ENCODE measurements at regions not wholly inside any gene's neighbourhood (a gene's known extent, or its start where the extent isn't known, plus 50 kb on each side); places are given as distances from the start of the nearest gene placed in this dataset.

DNA sequence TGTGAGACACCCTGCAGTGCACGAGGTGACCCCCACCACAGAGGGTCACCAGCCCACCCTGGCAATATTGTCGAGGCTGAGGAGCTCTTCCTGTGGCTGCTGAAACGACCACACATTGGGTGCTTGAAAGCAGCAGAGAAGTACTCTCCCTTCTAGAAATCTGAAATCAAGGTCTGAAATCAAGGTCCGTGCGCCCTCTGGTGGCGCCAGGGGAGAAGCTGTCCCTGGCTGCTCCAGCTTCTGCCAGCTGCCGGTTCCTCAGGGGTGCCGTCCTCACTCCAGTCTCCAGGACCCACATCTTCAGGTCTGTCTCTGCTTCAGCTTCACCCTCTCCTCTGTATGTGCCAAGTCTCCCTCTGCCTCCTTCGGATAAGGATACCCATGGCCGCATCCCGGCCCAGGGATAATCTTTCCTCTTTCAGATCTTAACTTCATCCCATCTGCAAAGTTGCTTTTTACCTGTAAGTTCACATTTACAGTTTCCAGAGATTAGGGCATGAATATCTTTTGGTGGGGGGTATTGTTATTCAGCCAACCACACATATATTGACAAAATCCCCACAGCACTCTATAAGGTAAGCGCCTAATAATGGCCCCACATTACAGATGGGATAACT lies 108.3 kb upstream of the PHACTR3 start:
- Histone ChIP-seq H3K27ac (ENCODE audit: low read depth, low read length) (no peak overlapping the region), H3F3A (ENCODE audit: insufficient read depth) (no peaks in the 10 kb centered on the region), H3K9me2 (replicated peaks; ENCODE audit: insufficient read depth, low read length) (no peaks in the 10 kb centered on the region), H3K9me3 (ENCODE audit: insufficient read depth, low read length) (no peaks in the 10 kb centered on the region; the same call in 1 of the 2 replicates), H3K4me3 (ENCODE audit: insufficient read depth, low read length, poor library complexity, severe bottlenecking) (no peak overlapping the region), H3K79me2 (ENCODE audit: insufficient read depth, low read length) (no peaks in the 10 kb centered on the region), H3K9ac (ENCODE audit: low read length) (no peak overlapping the region), H3K36me3 (ENCODE audit: low read length) (no peaks in the 10 kb centered on the region), H4K20me1 (ENCODE audit: low read depth, low read length) (no peaks in the 10 kb centered on the region), H3K4me2 (ENCODE audit: low read depth, low read length, poor library complexity, severe bottlenecking) (no peak overlapping the region), H2AFZ (ENCODE audit: low read depth, low read length, severe bottlenecking) (no peak overlapping the region), H3K27me3 (ENCODE audit: low read length) (0 out of 2 replicates have a peak, but pooled peaks cover 7% of the 10 kb centered on the region)
- TF ChIP-seq, protein P1, sequence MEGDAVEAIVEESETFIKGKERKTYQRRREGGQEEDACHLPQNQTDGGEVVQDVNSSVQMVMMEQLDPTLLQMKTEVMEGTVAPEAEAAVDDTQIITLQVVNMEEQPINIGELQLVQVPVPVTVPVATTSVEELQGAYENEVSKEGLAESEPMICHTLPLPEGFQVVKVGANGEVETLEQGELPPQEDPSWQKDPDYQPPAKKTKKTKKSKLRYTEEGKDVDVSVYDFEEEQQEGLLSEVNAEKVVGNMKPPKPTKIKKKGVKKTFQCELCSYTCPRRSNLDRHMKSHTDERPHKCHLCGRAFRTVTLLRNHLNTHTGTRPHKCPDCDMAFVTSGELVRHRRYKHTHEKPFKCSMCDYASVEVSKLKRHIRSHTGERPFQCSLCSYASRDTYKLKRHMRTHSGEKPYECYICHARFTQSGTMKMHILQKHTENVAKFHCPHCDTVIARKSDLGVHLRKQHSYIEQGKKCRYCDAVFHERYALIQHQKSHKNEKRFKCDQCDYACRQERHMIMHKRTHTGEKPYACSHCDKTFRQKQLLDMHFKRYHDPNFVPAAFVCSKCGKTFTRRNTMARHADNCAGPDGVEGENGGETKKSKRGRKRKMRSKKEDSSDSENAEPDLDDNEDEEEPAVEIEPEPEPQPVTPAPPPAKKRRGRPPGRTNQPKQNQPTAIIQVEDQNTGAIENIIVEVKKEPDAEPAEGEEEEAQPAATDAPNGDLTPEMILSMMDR (IDR thresholded peaks at IDR 0.05; ENCODE audit: insufficient read depth, low read length, poor library complexity, severe bottlenecking), result peak; percentile 76
- TF ChIP-seq EZH2phosphoT487 (conservative IDR thresholded peaks at IDR 0.05; ENCODE audit: low read length), result no peak

- H3K27ac ChIP-seq (ENCODE audit: low read depth, low read length), result no peak overlapping the region
- H3K4me2 ChIP-seq (ENCODE audit: low read depth, low read length, poor library complexity, severe bottlenecking), result no peak overlapping the region
- TF ChIP-seq, protein P1 (IDR thresholded peaks at IDR 0.05; ENCODE audit: insufficient read depth, low read length, poor library complexity, severe bottlenecking), result no peak
- TF ChIP-seq EZH2phosphoT487 (conservative IDR thresholded peaks at IDR 0.05; ENCODE audit: low read length), result no peak
- no peaks in the 10 kb centered on the region for H3K36me3 ChIP-seq (ENCODE audit: low read length)
- H3K9me3 ChIP-seq (ENCODE audit: insufficient read depth, low read length), result no peaks in the 10 kb centered on the region; the same call in 1 of the 2 replicates
- no peak overlapping the region for H3K9ac ChIP-seq (ENCODE audit: low read length)
- no peak overlapping the region for H3K4me3 ChIP-seq (ENCODE audit: insufficient read depth, low read length, poor library complexity, severe bottlenecking)
- no peak overlapping the region for H2AFZ ChIP-seq (ENCODE audit: low read depth, low read length, severe bottlenecking)
- H3K79me2 ChIP-seq (ENCODE audit: insufficient read depth, low read length), result no peaks in the 10 kb centered on the region
- H4K20me1 ChIP-seq (ENCODE audit: low read depth, low read length), result no peaks in the 10 kb centered on the region
- no peaks in the 10 kb centered on the region for H3K9me2 ChIP-seq (replicated peaks; ENCODE audit: insufficient read depth, low read length)
- H3K27me3 ChIP-seq (ENCODE audit: low read length), result 0 out of 2 replicates have a peak, but pooled peaks cover 7% of the 10 kb centered on the region
- H3F3A ChIP-seq (ENCODE audit: insufficient read depth), result no peaks in the 10 kb centered on the region
Observed at GRCh38 chr20:59498291-59498690, 106.0 kb upstream of the PHACTR3 start.

GRCh38 chr20:59499863-59500262 lies 104.5 kb upstream of the PHACTR3 start:
- Histone ChIP-seq H3K9me3 (ENCODE audit: insufficient read depth, low read length) (no peaks in the 10 kb centered on the region; the same call in 1 of the 2 replicates), H3F3A (ENCODE audit: insufficient read depth) (no peaks in the 10 kb centered on the region), H3K27ac (ENCODE audit: low read depth, low read length) (no peak overlapping the region), H4K20me1 (ENCODE audit: low read depth, low read length) (no peaks in the 10 kb centered on the region), H2AFZ (ENCODE audit: low read depth, low read length, severe bottlenecking) (no peak overlapping the region), H3K9ac (ENCODE audit: low read length) (no peak overlapping the region), H3K36me3 (ENCODE audit: low read length) (no peaks in the 10 kb centered on the region), H3K9me2 (replicated peaks; ENCODE audit: insufficient read depth, low read length) (no peaks in the 10 kb centered on the region), H3K79me2 (ENCODE audit: insufficient read depth, low read length) (no peaks in the 10 kb centered on the region), H3K27me3 (ENCODE audit: low read length) (0 out of 2 replicates have a peak, but pooled peaks cover 7% of the 10 kb centered on the region), H3K4me2 (ENCODE audit: low read depth, low read length, poor library complexity, severe bottlenecking) (no peak overlapping the region), H3K4me3 (ENCODE audit: insufficient read depth, low read length, poor library complexity, severe bottlenecking) (no peak overlapping the region)
- TF ChIP-seq, protein P1 (IDR thresholded peaks at IDR 0.05; ENCODE audit: insufficient read depth, low read length, poor library complexity, severe bottlenecking), result no peak
- TF ChIP-seq EZH2phosphoT487 (conservative IDR thresholded peaks at IDR 0.05; ENCODE audit: low read length), result no peak

Measured in SU-DHL-6 (cell line).